HEK293 (cell line): ENCODE measurements at regions not wholly inside any gene's neighbourhood (a gene's known extent, or its start where the extent isn't known, plus 50 kb on each side); places are given as distances from the start of the nearest gene placed in this dataset.
A peak's percentile ranks its signal among the peaks of the same experiment; 100 is the strongest.

ENCODE experiments used
- CTCF ChIA-PET: fragments of 350-600 bp; formaldehyde crosslinking; extraction: SDS; loops from one replicate; lab custom pipeline; 2021; ENCODE audit warnings: antibody characterized with exemption; lab: Yijun Ruan, JAX
- POLR2A ChIA-PET: fragments of 300-600 bp; formaldehyde crosslinking; extraction: SDS; loops from one replicate; lab custom pipeline; 2020; ENCODE audit warnings: antibody characterized with exemption, inconsistent platforms; lab: Yijun Ruan, JAX
- H3K27ac ChIP-seq: fragments of 200-500 bp; sonication (Bioruptor generic); 2 replicates; pipeline ENCODE4 v1.5.1; 2014; ENCODE audit warnings: low read depth, low read length, control low read depth, inconsistent platforms; ENCODE audit errors: extremely low read depth
- H3K36me3 ChIP-seq, 2 experiments: fragments of 200-500 bp in 1 of 2; sonication (Bioruptor generic) in 1 of 2; 1 replicate in 1 of 2; 2 replicates in 1 of 2; pipeline ENCODE4 v1.5.1; 2014 to 2017; ENCODE audit warnings: inconsistent platforms in 2 of 2, low read length in 2 of 2; ENCODE audit not compliant: control insufficient read depth in 2 of 2, insufficient read depth in 1 of 2
- H3K4me1 ChIP-seq: fragments of 200-500 bp; sonication (Bioruptor generic); 2 replicates; pipeline ENCODE4 v1.5.1; 2014; ENCODE audit warnings: mild to moderate bottlenecking, low read length, inconsistent platforms; ENCODE audit not compliant: control insufficient read depth, insufficient read depth
- H3K4me3 ChIP-seq: 2 replicates; pipeline ENCODE4 v1.5.1; 2011; ENCODE audit warnings: low read depth, mild to moderate bottlenecking, control low read depth, low read length, moderate library complexity
- H3K9me3 ChIP-seq: fragments of 200-500 bp; sonication (Bioruptor generic); 2 replicates; pipeline ENCODE4 v1.5.1; 2014; ENCODE audit warnings: low read depth, low read length, inconsistent platforms; ENCODE audit not compliant: control insufficient read depth, insufficient read depth
- BCL11A ChIP-seq: fragments of 450-650 bp; formaldehyde crosslinking; IDR thresholded peaks from 2 replicates; pipeline ENCODE4 v1.5.1; 2016; ENCODE audit warnings: low read depth, missing biosample characterization, missing genetic modification characterization
- GLI2 ChIP-seq: fragments of 450-650 bp; formaldehyde crosslinking; IDR thresholded peaks from 2 replicates; pipeline ENCODE4; 2017; ENCODE audit warnings: missing biosample characterization, missing genetic modification characterization, low read depth, borderline replicate concordance
- HOXD13 ChIP-seq: sonication (generic); formaldehyde crosslinking; IDR thresholded peaks from 2 replicates; pipeline ENCODE4 v1.8.0; 2022; ENCODE audit warnings: missing genetic modification reagents, borderline replicate concordance
- IKZF3 ChIP-seq: fragments of 450-650 bp; IDR thresholded peaks from 2 replicates; pipeline ENCODE4 v1.5.0; 2018; ENCODE audit warnings: missing biosample characterization, mild to moderate bottlenecking, missing genetic modification characterization, moderate library complexity
- OSR2 ChIP-seq: fragments of 450-650 bp; formaldehyde crosslinking; IDR thresholded peaks from 2 replicates; pipeline ENCODE4 v1.5.1; 2016; ENCODE audit warnings: missing biosample characterization, missing genetic modification characterization
- RBAK ChIP-seq: fragments of 450-650 bp; formaldehyde crosslinking; IDR thresholded peaks from 2 replicates; pipeline ENCODE4 v1.5.1; 2016; ENCODE audit warnings: missing biosample characterization, missing genetic modification characterization
- SP3 ChIP-seq: fragments of 450-650 bp; formaldehyde crosslinking; IDR thresholded peaks from 2 replicates; pipeline ENCODE4 v1.5.1; 2016; ENCODE audit warnings: missing biosample characterization, missing genetic modification characterization
- YY2 ChIP-seq: fragments of 450-650 bp; formaldehyde crosslinking; IDR thresholded peaks from 2 replicates; pipeline ENCODE4 v1.5.1; 2016; ENCODE audit warnings: missing biosample characterization, missing genetic modification characterization
- ZBTB8A ChIP-seq: fragments of 450-650 bp; formaldehyde crosslinking; IDR thresholded peaks from 2 replicates; pipeline ENCODE4 v1.5.1; 2016; ENCODE audit warnings: missing biosample characterization, missing genetic modification characterization
- ZNF10 ChIP-seq: fragments of 450-650 bp; formaldehyde crosslinking; IDR thresholded peaks from 2 replicates; pipeline ENCODE4 v1.5.1; 2017; ENCODE audit warnings: missing biosample characterization, missing genetic modification characterization
- ZNF239 ChIP-seq: fragments of 450-650 bp; formaldehyde crosslinking; IDR thresholded peaks from 2 replicates; pipeline ENCODE4 v1.5.1; 2016; ENCODE audit warnings: missing biosample characterization, missing genetic modification characterization
- ZNF248 ChIP-seq: fragments of 450-650 bp; formaldehyde crosslinking; IDR thresholded peaks from 2 replicates; pipeline ENCODE4 v1.5.1; 2017; ENCODE audit warnings: missing biosample characterization, missing genetic modification characterization
- ZNF292 ChIP-seq: fragments of 450-650 bp; formaldehyde crosslinking; IDR thresholded peaks from 2 replicates; pipeline ENCODE4 v1.5.1; 2016; ENCODE audit warnings: low read depth, missing biosample characterization, missing genetic modification characterization, borderline replicate concordance
- ZNF324 ChIP-seq: fragments of 450-650 bp; formaldehyde crosslinking; IDR thresholded peaks from 2 replicates; pipeline ENCODE4 v1.5.1; 2016; ENCODE audit warnings: missing biosample characterization, missing genetic modification characterization
- ZNF366 ChIP-seq: fragments of 450-650 bp; formaldehyde crosslinking; conservative IDR thresholded peaks from 2 replicates; pipeline ENCODE4 v1.5.1; 2016; ENCODE audit warnings: missing biosample characterization, missing genetic modification characterization
- ZNF433 ChIP-seq: fragments of 450-650 bp; formaldehyde crosslinking; IDR thresholded peaks from 2 replicates; pipeline ENCODE4 v1.5.1; 2016; ENCODE audit warnings: missing biosample characterization, missing genetic modification characterization, low read depth
- ZNF501 ChIP-seq: fragments of 450-650 bp; formaldehyde crosslinking; IDR thresholded peaks from 2 replicates; pipeline ENCODE4 v1.5.1; 2016; ENCODE audit warnings: missing biosample characterization, missing genetic modification characterization
- ZNF529 ChIP-seq: fragments of 450-650 bp; formaldehyde crosslinking; IDR thresholded peaks from 2 replicates; pipeline ENCODE4 v1.5.1; 2017; ENCODE audit warnings: missing genetic modification characterization, missing biosample characterization; ENCODE audit not compliant: insufficient replicate concordance
- ZNF585B ChIP-seq: fragments of 450-650 bp; formaldehyde crosslinking; IDR thresholded peaks from 2 replicates; pipeline ENCODE4 v1.5.1; 2016; ENCODE audit warnings: missing biosample characterization, missing genetic modification characterization
- ZNF610 ChIP-seq: fragments of 450-650 bp; formaldehyde crosslinking; IDR thresholded peaks from 2 replicates; pipeline ENCODE4 v1.5.1; 2016; ENCODE audit warnings: missing biosample characterization, missing genetic modification characterization, borderline replicate concordance
- ZNF623 ChIP-seq: fragments of 450-650 bp; formaldehyde crosslinking; IDR thresholded peaks from 2 replicates; pipeline ENCODE4 v1.5.1; 2016; ENCODE audit warnings: missing biosample characterization, missing genetic modification characterization
- ZNF654 ChIP-seq: fragments of 450-650 bp; formaldehyde crosslinking; IDR thresholded peaks from 2 replicates; pipeline ENCODE4 v1.5.1; 2016; ENCODE audit warnings: low read depth, missing biosample characterization, missing genetic modification characterization
- ZNF701 ChIP-seq: fragments of 450-650 bp; formaldehyde crosslinking; IDR thresholded peaks from 2 replicates; pipeline ENCODE4 v1.5.1; 2016; ENCODE audit warnings: missing biosample characterization, missing genetic modification characterization
- ZSCAN16 ChIP-seq: fragments of 450-650 bp; formaldehyde crosslinking; IDR thresholded peaks from 2 replicates; pipeline ENCODE4 v1.5.1; 2016; ENCODE audit warnings: missing biosample characterization, missing genetic modification characterization
- ZSCAN5A ChIP-seq: fragments of 450-650 bp; formaldehyde crosslinking; IDR thresholded peaks from 2 replicates; pipeline ENCODE4 v1.5.1; 2016; ENCODE audit warnings: missing biosample characterization, missing genetic modification characterization

- Histone ChIP-seq H3K36me3 (no peaks in the 10 kb centered on the region), H3K9me3 (no peaks in the 10 kb centered on the region), H3K27ac (no peak overlapping the region), H3K4me1 (no peaks in the 10 kb centered on the region), H3K4me3 (no peak overlapping the region)
- ChIA-PET POLR2A (no interaction called here), CTCF (no interaction called here)
- TF ChIP-seq ZNF623 (peak; percentile 46), ZNF324 (no peak)
Measured at GRCh38 chr16:26801628-26802027, 265.1 kb upstream of the C16orf82 start.

- ChIA-PET POLR2A (no interaction called here), CTCF (no interaction called here)
- Histone ChIP-seq H3K27ac (no peak overlapping the region), H3K9me3 (no peaks in the 10 kb centered on the region), H3K4me1 (no peaks in the 10 kb centered on the region), H3K4me3 (no peak overlapping the region), H3K36me3 (no peaks in the 10 kb centered on the region)
- TF ChIP-seq HOXD13 (CRISPR knock-in tag) (no peak), ZNF529 (tag by site-specific recombination) (no peak), BCL11A (tag by site-specific recombination) (no peak), ZSCAN5A (no peak), ZNF585B (tag by site-specific recombination) (no peak), ZNF239 (no peak), IKZF3 (tag by site-specific recombination) (no peak), ZSCAN16 (tag by site-specific recombination) (no peak), ZNF10 (no peak)
Measured at GRCh38 chr16:26802440-26802839, 264.3 kb upstream of the C16orf82 start.

GRCh38 chr16:26802965-26803364 lies 263.8 kb upstream of the C16orf82 start:
- CTCF ChIA-PET, result interaction anchor here (0.7 kb wide), 1 partner anchor 1223 kb away, joined by 3 read pairs; no protein-coding TSS in a partner anchor
- no peaks in the 10 kb centered on the region for H3K36me3 ChIP-seq
- peak; percentile 54 for TF ChIP-seq ZNF366 (tag by site-specific recombination)
- no peak for TF ChIP-seq ZBTB8A (tag by site-specific recombination)
- TF ChIP-seq YY2 (tag by site-specific recombination), result no peak
- no peak for TF ChIP-seq ZNF501 (tag by site-specific recombination)
- TF ChIP-seq SP3, result no peak
- no peak overlapping the region for H3K4me3 ChIP-seq
- no peaks in the 10 kb centered on the region for H3K4me1 ChIP-seq
- no peak overlapping the region for H3K27ac ChIP-seq
- no peaks in the 10 kb centered on the region for H3K9me3 ChIP-seq
- POLR2A ChIA-PET, result interaction anchor here (0.7 kb wide), 1 partner anchor 1309 kb away, joined by 5 read pairs; no protein-coding TSS in a partner anchor

GRCh38 chr16:26806657-26807056 lies 260.1 kb upstream of the C16orf82 start:
- H3K36me3 ChIP-seq, result no peaks in the 10 kb centered on the region
- POLR2A ChIA-PET, result no interaction called here
- no peak overlapping the region for H3K4me3 ChIP-seq
- TF ChIP-seq ZNF610 (tag by site-specific recombination) (no peak), ZNF248 (tag by site-specific recombination) (no peak), ZNF701 (no peak), ZSCAN5A (no peak), ZNF292 (no peak), ZNF623 (no peak), IKZF3 (tag by site-specific recombination) (no peak), OSR2 (no peak), SP3 (no peak), GLI2 (tag by site-specific recombination) (no peak), ZNF654 (tag by site-specific recombination) (no peak), RBAK (tag by site-specific recombination) (no peak), ZNF433 (no peak)
- no peak overlapping the region for H3K27ac ChIP-seq
- CTCF ChIA-PET, result no interaction called here
- no peaks in the 10 kb centered on the region for H3K4me1 ChIP-seq
- no peaks in the 10 kb centered on the region for H3K9me3 ChIP-seq
